ENCODE measurements at regions not wholly inside any gene's neighbourhood (a gene's known extent, or its start where the extent isn't known, plus 50 kb on each side); places are given as distances from the start of the nearest gene placed in this dataset.

- TF ChIP-seq EZH2phosphoT487 (IDR thresholded peaks at IDR 0.05; ENCODE audit: borderline replicate concordance, low read length) (no peak), CTCF (IDR thresholded peaks at IDR 0.05; ENCODE audit: low read depth, low read length, poor library complexity, severe bottlenecking) (no peak)
Measured at GRCh38 chr13:62799038-62799535, 1383.4 kb upstream of the PCDH20 start.
